Liver (tissue), 8 donors: ENCODE measurements at regions not wholly inside any gene's neighbourhood (a gene's known extent, or its start where the extent isn't known, plus 50 kb on each side); places are given as distances from the start of the nearest gene placed in this dataset.

Source experiments
- DNase-seq: peaks from one replicate; pipeline ENCODE4 v3.0.0-alpha.2; 2017; ENCODE audit warnings: low spot score
- H3K27ac ChIP-seq, 2 donors: one replicate each; pipeline ENCODE4 v1.7.0; 2013; ENCODE audit warnings: inconsistent platforms in 2 of 2, low read length in 2 of 2, control low read depth in 1 of 2, low read depth in 1 of 2, mild to moderate bottlenecking in 1 of 2
- H3K27me3 ChIP-seq, 4 donors: one replicate each; pipeline versions ENCODE4 v1.6.1 to v1.7.0; 2013; ENCODE audit warnings: low read length in 3 of 4, inconsistent platforms in 1 of 4, mild to moderate bottlenecking in 1 of 4, moderate library complexity in 1 of 4; ENCODE audit not compliant: control insufficient read depth in 4 of 4, insufficient read depth in 4 of 4
- H3K36me3 ChIP-seq, 4 donors: one replicate each; pipeline versions ENCODE4 v1.6.1 to v1.7.0; 2013; ENCODE audit warnings: low read length in 3 of 4, mild to moderate bottlenecking in 3 of 4, low read depth in 1 of 4, moderate library complexity in 1 of 4; ENCODE audit not compliant: control insufficient read depth in 4 of 4, insufficient read depth in 3 of 4
- H3K4me1 ChIP-seq, 4 donors: one replicate each; pipeline versions ENCODE4 v1.6.1 to v1.7.0; 2013; ENCODE audit warnings: low read length in 3 of 4, mild to moderate bottlenecking in 3 of 4, moderate library complexity in 1 of 4; ENCODE audit not compliant: control insufficient read depth in 4 of 4, insufficient read depth in 4 of 4
- H3K4me3 ChIP-seq, 3 donors: one replicate each; pipeline versions ENCODE4 v1.6.1 to v1.7.0; 2013; ENCODE audit warnings: low read length in 3 of 3, control low read depth in 1 of 3, low read depth in 1 of 3, mild to moderate bottlenecking in 1 of 3
- H3K9ac ChIP-seq, 2 donors: one replicate each; pipeline ENCODE4 v1.7.0; 2013; ENCODE audit warnings: low read length in 2 of 2, mild to moderate bottlenecking in 2 of 2, moderate library complexity in 2 of 2, control low read depth in 1 of 2, low read depth in 1 of 2
- H3K9me3 ChIP-seq, 4 donors: one replicate each; pipeline versions ENCODE4 v1.6.1 to v1.7.0; 2013; ENCODE audit warnings: low read length in 3 of 4; ENCODE audit not compliant: control insufficient read depth in 4 of 4
- ATF3 ChIP-seq: IDR thresholded peaks from 2 replicates; pipeline ENCODE4 v1.6.1; 2016; ENCODE audit warnings: antibody characterized with exemption
- CTCF ChIP-seq: fragments of 150-350 bp; IDR thresholded peaks from 2 replicates; pipeline ENCODE4 v1.5.1; 2017; ENCODE audit warnings: improper control_type of control experiment, low read depth, low read length; ENCODE audit not compliant: missing input control
- FOXA1 ChIP-seq: IDR thresholded peaks from 2 replicates; pipeline ENCODE4 v1.6.1; 2016; ENCODE audit warnings: antibody characterized with exemption
- FOXA2 ChIP-seq: IDR thresholded peaks from 2 replicates; pipeline ENCODE4 v1.6.1; 2016; ENCODE audit warnings: antibody characterized with exemption
- GABPA ChIP-seq, 2 donors: IDR thresholded peaks in 1 of 2; conservative IDR thresholded peaks in 1 of 2; 2 replicates each; pipeline ENCODE4 v1.6.1; 2016; ENCODE audit warnings: antibody characterized with exemption in 2 of 2, mild to moderate bottlenecking in 1 of 2, moderate library complexity in 1 of 2
- HNF4A ChIP-seq, 2 donors: conservative IDR thresholded peaks; 2 replicates each; pipeline ENCODE4 v1.6.1; 2016; ENCODE audit warnings: antibody characterized with exemption in 2 of 2, mild to moderate bottlenecking in 2 of 2
- HNF4G ChIP-seq: IDR thresholded peaks from 2 replicates; pipeline ENCODE4 v1.6.1; 2016; ENCODE audit warnings: antibody characterized with exemption
- JUND ChIP-seq, 2 donors: IDR thresholded peaks; 2 replicates each; pipeline ENCODE4 v1.6.1; 2016; ENCODE audit warnings: antibody characterized with exemption in 2 of 2
- MAX ChIP-seq: IDR thresholded peaks from 2 replicates; pipeline ENCODE4 v1.6.1; 2016; ENCODE audit warnings: antibody characterized with exemption
- NR2F2 ChIP-seq: IDR thresholded peaks from 2 replicates; pipeline ENCODE4 v1.6.1; 2016; ENCODE audit warnings: antibody characterized with exemption
- RAD21 ChIP-seq, 2 donors: IDR thresholded peaks; 2 replicates each; pipeline ENCODE4 v1.6.1; 2016; ENCODE audit warnings: antibody characterized with exemption in 2 of 2, mild to moderate bottlenecking in 2 of 2
- RXRA ChIP-seq, 2 donors: IDR thresholded peaks; 2 replicates each; pipeline ENCODE4 v1.6.1; 2017 to 2018; ENCODE audit warnings: antibody characterized with exemption in 2 of 2, mild to moderate bottlenecking in 1 of 2
- SP1 ChIP-seq: IDR thresholded peaks from 2 replicates; pipeline ENCODE4 v1.6.1; 2018; ENCODE audit warnings: antibody characterized with exemption, mild to moderate bottlenecking
- TAF1 ChIP-seq: conservative IDR thresholded peaks from 2 replicates; pipeline ENCODE4 v1.6.1; 2016; ENCODE audit warnings: antibody characterized with exemption, mild to moderate bottlenecking
- YY1 ChIP-seq: IDR thresholded peaks from 2 replicates; pipeline ENCODE4 v1.6.1; 2016; ENCODE audit warnings: antibody characterized with exemption, mild to moderate bottlenecking
- WGBS: extraction: QIAGEN DNeasy Blood & Tissue Kit; methylation state at CpG from one replicate; pipeline ENCODE4 v1.1.7; 2013; 5-methylcytosine and 5-hydroxymethylcytosine counted together
- TF ChIP-seq, protein P1 (sequence below): IDR thresholded peaks from 2 replicates; pipeline ENCODE4 v1.6.1; 2016; ENCODE audit warnings: antibody characterized with exemption
- donor health status: healthy.
- donor health status: healthy.
- donor health status: healthy.
- donor health status: healthy.
- donor health status: healthy.

DNA sequence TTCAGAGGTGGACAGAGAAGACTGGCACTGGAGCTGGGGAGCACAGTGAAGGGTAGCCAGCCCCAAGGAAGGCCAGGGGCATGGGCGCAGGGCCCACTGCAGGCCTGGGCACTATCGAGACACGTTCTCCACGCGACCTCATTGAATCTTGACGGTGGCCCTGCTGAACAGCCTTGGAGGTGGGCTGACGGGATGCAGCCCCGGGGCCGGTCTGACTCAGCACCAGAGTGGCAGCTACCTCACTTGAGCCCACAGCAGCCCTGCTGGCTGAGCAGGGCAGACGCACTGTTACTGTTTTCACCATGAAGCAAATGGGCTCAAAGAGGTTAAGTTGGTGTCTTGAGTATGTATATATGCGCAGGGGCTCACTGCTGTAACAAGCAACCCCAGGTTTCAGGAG lies 78.8 kb upstream of the FOXF1 start (continued):
- no peak for TF ChIP-seq ATF3
- no peak for TF ChIP-seq FOXA1
- no peak for TF ChIP-seq HNF4G
- TF ChIP-seq, protein P1, sequence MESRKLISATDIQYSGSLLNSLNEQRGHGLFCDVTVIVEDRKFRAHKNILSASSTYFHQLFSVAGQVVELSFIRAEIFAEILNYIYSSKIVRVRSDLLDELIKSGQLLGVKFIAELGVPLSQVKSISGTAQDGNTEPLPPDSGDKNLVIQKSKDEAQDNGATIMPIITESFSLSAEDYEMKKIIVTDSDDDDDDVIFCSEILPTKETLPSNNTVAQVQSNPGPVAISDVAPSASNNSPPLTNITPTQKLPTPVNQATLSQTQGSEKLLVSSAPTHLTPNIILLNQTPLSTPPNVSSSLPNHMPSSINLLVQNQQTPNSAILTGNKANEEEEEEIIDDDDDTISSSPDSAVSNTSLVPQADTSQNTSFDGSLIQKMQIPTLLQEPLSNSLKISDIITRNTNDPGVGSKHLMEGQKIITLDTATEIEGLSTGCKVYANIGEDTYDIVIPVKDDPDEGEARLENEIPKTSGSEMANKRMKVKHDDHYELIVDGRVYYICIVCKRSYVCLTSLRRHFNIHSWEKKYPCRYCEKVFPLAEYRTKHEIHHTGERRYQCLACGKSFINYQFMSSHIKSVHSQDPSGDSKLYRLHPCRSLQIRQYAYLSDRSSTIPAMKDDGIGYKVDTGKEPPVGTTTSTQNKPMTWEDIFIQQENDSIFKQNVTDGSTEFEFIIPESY = no peak
- TF ChIP-seq FOXA2 = no peak

- H3K27ac ChIP-seq = no peak overlapping the region
- H3K9ac ChIP-seq = no peak overlapping the region
- no peaks in the 10 kb centered on the region for H3K4me1 ChIP-seq
- no peak for DNase-seq
- no peaks in the 10 kb centered on the region for H3K9me3 ChIP-seq
- WGBS = 83% methylated on average over 16 of the region's 16 CpGs
- H3K4me3 ChIP-seq = no peak overlapping the region
- H3K36me3 ChIP-seq = no peaks in the 10 kb centered on the region
- TF ChIP-seq RXRA (IDR thresholded peaks at IDR 0.05) (no peak), YY1 (no peak), FOXA2 (no peak), SP1 (no peak), HNF4A (conservative IDR thresholded peaks at IDR 0.05) (no peak), NR2F2 (no peak), HNF4G (no peak), TAF1 (no peak), CTCF (no peak), RAD21 (IDR thresholded peaks at IDR 0.05) (no peak), GABPA (IDR thresholded peaks at IDR 0.05 in 1 of 2, conservative IDR thresholded peaks at IDR 0.05 in 1 of 2) (no peak), MAX (no peak), JUND (IDR thresholded peaks at IDR 0.05) (no peak)
- TF ChIP-seq, protein P1 = no peak
- H3K27me3 ChIP-seq = peaks cover 0 to 8% (median 1%) of the 10 kb centered on the region in 4 donors
Measured at GRCh38 chr16:86432048-86432447, 78.3 kb upstream of the FOXF1 start.

- WGBS = 54% methylated on average over 15 of the region's 15 CpGs
- no peak for DNase-seq
- no peak overlapping the region for H3K27ac ChIP-seq
- no peak overlapping the region for H3K4me3 ChIP-seq
- H3K9me3 ChIP-seq = no peaks in the 10 kb centered on the region
- H3K27me3 ChIP-seq = peaks cover 0 to 8% (median 1%) of the 10 kb centered on the region in 4 donors
- H3K4me1 ChIP-seq = no peaks in the 10 kb centered on the region
- H3K36me3 ChIP-seq = no peaks in the 10 kb centered on the region
- H3K9ac ChIP-seq = no peak overlapping the region
- TF ChIP-seq CTCF (no peak), HNF4G (no peak), RXRA (IDR thresholded peaks at IDR 0.05) (peak in 1 of 2 donors; percentile 13)
Measured at GRCh38 chr16:86432691-86433090, 77.6 kb upstream of the FOXF1 start.
